Panc1 (cell line): ENCODE measurements at regions not wholly inside any gene's neighbourhood (a gene's known extent, or its start where the extent isn't known, plus 50 kb on each side); places are given as distances from the start of the nearest gene placed in this dataset.

Experiments
- CTCF ChIP-seq: fragments of 450-650 bp; IDR thresholded peaks from 2 replicates; pipeline ENCODE4 v1.5.1; 2017; ENCODE audit warnings: mild to moderate bottlenecking
- POLR2AphosphoS5 ChIP-seq: IDR thresholded peaks from 2 replicates; pipeline ENCODE4 v1.6.1; 2012; ENCODE audit warnings: mild to moderate bottlenecking, low read depth, low read length, moderate library complexity
- REST ChIP-seq, 2 experiments: IDR thresholded peaks; 2 replicates each; pipeline ENCODE4 v1.6.1; 2011 to 2012; ENCODE audit warnings: low read depth in 2 of 2, control low read depth in 1 of 2, low read length in 1 of 2, mild to moderate bottlenecking in 1 of 2, moderate library complexity in 1 of 2; ENCODE audit not compliant: insufficient read depth in 1 of 2
- SIN3A ChIP-seq: IDR thresholded peaks from 2 replicates; pipeline ENCODE4 v1.6.1; 2012; ENCODE audit warnings: low read depth, mild to moderate bottlenecking, low read length, moderate library complexity, borderline replicate concordance; ENCODE audit not compliant: insufficient read depth
- TCF7L2 ChIP-seq: IDR thresholded peaks from 2 replicates; pipeline ENCODE4 v1.6.1; 2011; ENCODE audit warnings: mild to moderate bottlenecking, low read depth, low read length, inconsistent platforms

- TF ChIP-seq CTCF = no peak
- TF ChIP-seq POLR2AphosphoS5 = no peak
- TF ChIP-seq REST (IDR thresholded peaks at IDR 0.05; ENCODE audit: insufficient read depth in 1 of 2, low read depth in 2 of 2, low read length in 1 of 2) = no peak
- TF ChIP-seq TCF7L2 = no peak
- TF ChIP-seq SIN3A = no peak
Observed at GRCh38 chr2:241956521-241957110, 87.1 kb downstream of the RTP5 start.
